Cardiac fibroblast (primary cell): ENCODE measurements at regions not wholly inside any gene's neighbourhood (a gene's known extent, or its start where the extent isn't known, plus 50 kb on each side); places are given as distances from the start of the nearest gene placed in this dataset.

Experiments
- DNase-seq, 2 donors: peaks; one replicate each; pipeline versions ENCODE4 v3.0.0 to v3.0.0-alpha.2; 2010; ENCODE audit warnings: low read depth in 2 of 2
- H3K4me3 ChIP-seq, 2 donors: replicated peaks in 1 of 2; 1 replicate in 1 of 2; 2 replicates in 1 of 2; pipeline ENCODE4 v1.5.1; 2011; ENCODE audit warnings: low read depth in 2 of 2, low read length in 2 of 2, mild to moderate bottlenecking in 2 of 2, moderate library complexity in 1 of 2
- CTCF ChIP-seq: IDR thresholded peaks from one replicate; pipeline ENCODE4 v1.5.1; 2011; ENCODE audit warnings: low read depth, mild to moderate bottlenecking, low read length, inconsistent platforms

GRCh38 chr15:96126859-96127258 is 203.6 kb upstream of the NR2F2 start:
- DNase-seq = no peak
- TF ChIP-seq CTCF = no peak
- no peak overlapping the region for H3K4me3 ChIP-seq

GRCh38 chr15:96130734-96131133 is 199.8 kb upstream of the NR2F2 start:
- no peak for DNase-seq
- TF ChIP-seq CTCF = no peak
- H3K4me3 ChIP-seq = no peak overlapping the region

GRCh38 chr15:96132126-96132525 is 198.4 kb upstream of the NR2F2 start:
- DNase-seq = no peak
- no peak for TF ChIP-seq CTCF
- H3K4me3 ChIP-seq = no peak overlapping the region

- no peak for DNase-seq
- TF ChIP-seq CTCF = no peak
- no peak overlapping the region for H3K4me3 ChIP-seq
These were observed 195.1 kb upstream of the NR2F2 start for GRCh38 chr15:96135166-96136093.

GRCh38 chr15:96138985-96139384 is 191.5 kb upstream of the NR2F2 start:
- DNase-seq = no peak
- no peak for TF ChIP-seq CTCF
- no peak overlapping the region for H3K4me3 ChIP-seq

GRCh38 chr15:96142498-96142897 is 188.0 kb upstream of the NR2F2 start:
- no peak for DNase-seq
- TF ChIP-seq CTCF = no peak
- no peak overlapping the region for H3K4me3 ChIP-seq
